ENCODE measurements at regions not wholly inside any gene's neighbourhood (a gene's known extent, or its start where the extent isn't known, plus 50 kb on each side); places are given as distances from the start of the nearest gene placed in this dataset.

DNA sequence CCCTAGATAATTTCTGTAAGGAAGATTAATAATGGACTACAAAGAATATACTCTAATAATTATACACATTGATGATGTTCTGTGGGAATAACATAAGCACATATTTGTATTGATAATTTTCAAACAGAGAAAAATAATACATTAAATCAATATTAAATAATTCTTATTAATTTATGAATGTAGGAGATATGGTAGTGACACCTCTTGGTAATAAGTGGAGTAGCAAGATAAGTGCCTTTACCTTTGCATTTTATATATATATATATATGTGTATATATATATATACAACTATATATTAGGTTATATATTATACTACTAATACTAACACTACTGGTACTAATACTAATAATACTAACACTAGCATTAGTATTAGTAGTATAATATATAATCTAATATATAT, 905.8 kb downstream of the SLITRK1 start:
- Histone ChIP-seq H3K4me3 (ENCODE audit: low read depth, low read length, poor library complexity, severe bottlenecking) (no peak overlapping the region), H3K4me1 (ENCODE audit: insufficient read depth, low read length, poor library complexity, severe bottlenecking) (no peaks in the 10 kb centered on the region), H2AFZ (ENCODE audit: low read length) (no peak overlapping the region), H3K4me2 (ENCODE audit: low read length) (no peak overlapping the region), H3K9me2 (ENCODE audit: insufficient read depth, low read length) (no peaks in the 10 kb centered on the region), H3K27ac (ENCODE audit: low read depth, low read length, poor library complexity, severe bottlenecking) (no peak overlapping the region), H4K20me1 (ENCODE audit: insufficient read depth, low read length) (no peaks in the 10 kb centered on the region), H3K9me3 (ENCODE audit: low read length) (no peaks in the 10 kb centered on the region), H3K79me2 (ENCODE audit: insufficient read depth, low read depth, low read length) (no peaks in the 10 kb centered on the region), H3K36me3 (ENCODE audit: insufficient read depth, low read length) (no peaks in the 10 kb centered on the region)
- intact Hi-C loops (cut with micrococcal nuclease; ENCODE audit: unreplicated experiment), result no loop called here
- ChIA-PET CTCF (ENCODE audit: unreplicated experiment) (no interaction called here), POLR2A (no interaction called here)
- no TSS peak for BruUV-seq (replicated peaks)
- DNase-seq (ENCODE audit: low spot score), result no peak
- TF ChIP-seq, protein P1, sequence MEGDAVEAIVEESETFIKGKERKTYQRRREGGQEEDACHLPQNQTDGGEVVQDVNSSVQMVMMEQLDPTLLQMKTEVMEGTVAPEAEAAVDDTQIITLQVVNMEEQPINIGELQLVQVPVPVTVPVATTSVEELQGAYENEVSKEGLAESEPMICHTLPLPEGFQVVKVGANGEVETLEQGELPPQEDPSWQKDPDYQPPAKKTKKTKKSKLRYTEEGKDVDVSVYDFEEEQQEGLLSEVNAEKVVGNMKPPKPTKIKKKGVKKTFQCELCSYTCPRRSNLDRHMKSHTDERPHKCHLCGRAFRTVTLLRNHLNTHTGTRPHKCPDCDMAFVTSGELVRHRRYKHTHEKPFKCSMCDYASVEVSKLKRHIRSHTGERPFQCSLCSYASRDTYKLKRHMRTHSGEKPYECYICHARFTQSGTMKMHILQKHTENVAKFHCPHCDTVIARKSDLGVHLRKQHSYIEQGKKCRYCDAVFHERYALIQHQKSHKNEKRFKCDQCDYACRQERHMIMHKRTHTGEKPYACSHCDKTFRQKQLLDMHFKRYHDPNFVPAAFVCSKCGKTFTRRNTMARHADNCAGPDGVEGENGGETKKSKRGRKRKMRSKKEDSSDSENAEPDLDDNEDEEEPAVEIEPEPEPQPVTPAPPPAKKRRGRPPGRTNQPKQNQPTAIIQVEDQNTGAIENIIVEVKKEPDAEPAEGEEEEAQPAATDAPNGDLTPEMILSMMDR (conservative IDR thresholded peaks at IDR 0.05; ENCODE audit: low read length), result peak; percentile 21; the same call in 1 of the 2 replicates
- TF ChIP-seq EZH2phosphoT487 (IDR thresholded peaks at IDR 0.05; ENCODE audit: borderline replicate concordance, low read depth, low read length), result no peak

DNA sequence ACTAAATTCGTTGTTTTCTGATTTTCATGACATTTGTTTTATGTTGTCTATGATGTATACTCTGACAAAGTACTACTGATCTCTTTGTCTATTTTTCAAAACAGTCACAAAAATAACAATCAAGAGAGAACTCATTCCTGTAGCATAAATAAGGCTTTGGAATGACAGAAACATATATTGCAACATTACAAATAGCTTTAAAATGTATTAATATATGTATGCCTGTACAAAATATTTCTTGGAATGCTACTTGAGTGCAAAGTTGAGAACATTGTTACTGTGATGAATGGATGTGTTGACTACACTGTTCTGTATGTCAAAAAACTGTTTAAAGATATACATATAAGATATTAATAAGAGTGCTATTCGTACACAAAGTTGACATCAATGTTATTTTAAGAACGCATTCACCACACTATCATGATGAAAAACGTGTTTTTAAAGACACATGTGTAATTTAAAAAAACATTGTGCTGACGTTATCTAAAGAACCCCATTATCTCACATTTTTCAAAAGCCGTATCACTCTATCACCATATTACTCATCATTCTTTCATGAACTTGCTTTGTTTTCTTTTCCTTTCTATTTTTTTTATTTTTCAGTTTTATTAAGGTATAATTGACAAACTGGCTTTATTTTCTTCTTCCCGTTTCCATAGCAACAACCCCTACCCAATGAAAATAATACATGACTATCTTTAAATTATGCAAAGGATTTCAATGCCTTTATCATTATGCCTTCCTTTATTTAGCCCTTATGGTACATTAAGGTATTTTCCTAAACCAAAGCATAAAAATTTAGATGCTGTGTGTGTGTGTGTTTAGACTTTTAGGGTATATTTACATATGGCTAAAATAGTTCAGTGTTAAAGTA, 918.8 kb downstream of the SLITRK1 start:
- H3K27ac ChIP-seq (ENCODE audit: low read depth, low read length, poor library complexity, severe bottlenecking), result no peak overlapping the region
- no peak overlapping the region for H3K4me3 ChIP-seq (ENCODE audit: low read depth, low read length, poor library complexity, severe bottlenecking)
- no peaks in the 10 kb centered on the region for H3K9me2 ChIP-seq (ENCODE audit: insufficient read depth, low read length)
- DNase-seq (ENCODE audit: low spot score), result no peak
- no TSS peak for BruUV-seq (replicated peaks)
- H3K4me2 ChIP-seq (ENCODE audit: low read length), result no peak overlapping the region
- intact Hi-C loops (cut with micrococcal nuclease; ENCODE audit: unreplicated experiment), result no loop called here
- no peaks in the 10 kb centered on the region for H3K79me2 ChIP-seq (ENCODE audit: insufficient read depth, low read depth, low read length)
- H4K20me1 ChIP-seq (ENCODE audit: insufficient read depth, low read length), result no peaks in the 10 kb centered on the region
- POLR2A ChIA-PET, result interaction anchor here (0.6 to 1.0 kb wide), 2 partner anchors 501 to 1468 kb away, joined by 3 to 4 read pairs; no protein-coding TSS in a partner anchor
- H3K4me1 ChIP-seq (ENCODE audit: insufficient read depth, low read length, poor library complexity, severe bottlenecking), result no peaks in the 10 kb centered on the region
- no peaks in the 10 kb centered on the region for H3K36me3 ChIP-seq (ENCODE audit: insufficient read depth, low read length)
- H3K9me3 ChIP-seq (ENCODE audit: low read length), result peaks cover 4% of the 10 kb centered on the region; the same call in 1 of the 2 replicates
- CTCF ChIA-PET (ENCODE audit: unreplicated experiment), result no interaction called here
- no peak overlapping the region for H2AFZ ChIP-seq (ENCODE audit: low read length)
- no peak for TF ChIP-seq EZH2phosphoT487 (IDR thresholded peaks at IDR 0.05; ENCODE audit: borderline replicate concordance, low read depth, low read length)
- TF ChIP-seq, protein P1 (conservative IDR thresholded peaks at IDR 0.05; ENCODE audit: low read length), result no peak

DNA sequence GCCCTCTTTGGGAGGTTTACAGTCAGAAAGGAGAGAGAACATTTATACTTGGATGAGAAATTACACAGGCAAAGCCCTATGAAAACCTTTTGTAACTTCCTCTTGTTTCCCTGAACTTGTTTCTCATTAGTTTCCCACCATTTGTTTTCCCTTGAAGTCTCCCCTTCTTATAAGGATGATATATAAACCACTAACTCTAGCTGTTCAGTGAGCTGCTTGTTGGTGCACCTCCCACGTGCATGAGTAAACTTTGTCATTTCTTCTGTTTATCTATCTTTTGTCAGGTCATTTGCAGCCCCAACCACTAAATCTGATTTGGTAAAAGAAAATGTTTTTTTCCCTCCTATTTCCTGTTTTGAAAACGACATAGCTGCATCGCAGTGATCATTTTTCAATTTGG, 919.9 kb downstream of the SLITRK1 start:
- intact Hi-C loops (cut with micrococcal nuclease; ENCODE audit: unreplicated experiment), result no loop called here
- Histone ChIP-seq H3K9me2 (ENCODE audit: insufficient read depth, low read length) (no peaks in the 10 kb centered on the region), H3K36me3 (ENCODE audit: insufficient read depth, low read length) (no peaks in the 10 kb centered on the region), H4K20me1 (ENCODE audit: insufficient read depth, low read length) (no peaks in the 10 kb centered on the region), H3K4me2 (ENCODE audit: low read length) (no peak overlapping the region), H3K9me3 (ENCODE audit: low read length) (peaks cover 4% of the 10 kb centered on the region; the same call in 1 of the 2 replicates), H3K79me2 (ENCODE audit: insufficient read depth, low read depth, low read length) (no peaks in the 10 kb centered on the region), H3K27ac (ENCODE audit: low read depth, low read length, poor library complexity, severe bottlenecking) (no peak overlapping the region), H2AFZ (ENCODE audit: low read length) (no peak overlapping the region), H3K4me1 (ENCODE audit: insufficient read depth, low read length, poor library complexity, severe bottlenecking) (no peaks in the 10 kb centered on the region), H3K4me3 (ENCODE audit: low read depth, low read length, poor library complexity, severe bottlenecking) (no peak overlapping the region)
- ChIA-PET CTCF (ENCODE audit: unreplicated experiment) (no interaction called here), POLR2A (interaction anchor here (0.6 kb wide), 1 partner anchor 500 kb away, joined by 4 read pairs; no protein-coding TSS in a partner anchor)
- no peak for DNase-seq (ENCODE audit: low spot score)
- TF ChIP-seq, protein P1 (conservative IDR thresholded peaks at IDR 0.05; ENCODE audit: low read length), result no peak
- TF ChIP-seq EZH2phosphoT487 (IDR thresholded peaks at IDR 0.05; ENCODE audit: borderline replicate concordance, low read depth, low read length), result no peak
- BruUV-seq (replicated peaks), result no TSS peak
